Anterior cingulate cortex (tissue), 58 donors: ENCODE measurements at regions not wholly inside any gene's neighbourhood (a gene's known extent, or its start where the extent isn't known, plus 50 kb on each side); places are given as distances from the start of the nearest gene placed in this dataset.
A peak's percentile ranks its signal among the peaks of the same experiment; 100 is the strongest.

Experiments used
- DNase-seq, 58 donors: peaks; one replicate each; lab custom pipeline; 2025; lab: John Stamatoyannopoulos, UW

- DNase-seq, result no peak
These were observed 162.3 kb downstream of the KLF5 start for GRCh38 chr13:73220966-73221720.

GRCh38 chr13:73218181-73218580 lies 159.4 kb downstream of the KLF5 start:
- DNase-seq, result no peak

GRCh38 chr13:73216381-73216831 lies 157.6 kb downstream of the KLF5 start:
- DNase-seq, result no peak

- DNase-seq, result no peak
These were observed 157.0 kb downstream of the KLF5 start for GRCh38 chr13:73215823-73216222.

- DNase-seq, result no peak
These were observed 153.7 kb downstream of the KLF5 start for GRCh38 chr13:73212482-73212881.

GRCh38 chr13:73210218-73210883 lies 151.5 kb downstream of the KLF5 start:
- DNase-seq, result no peak

GRCh38 chr13:73204952-73205351 lies 146.1 kb downstream of the KLF5 start:
- no peak for DNase-seq

GRCh38 chr13:73201626-73202025 lies 142.8 kb downstream of the KLF5 start:
- no peak for DNase-seq

GRCh38 chr13:73198991-73199411 lies 140.2 kb downstream of the KLF5 start:
- DNase-seq, result no peak

- no peak for DNase-seq
These were observed 136.3 kb downstream of the KLF5 start for GRCh38 chr13:73195091-73195490.

- DNase-seq, result no peak
These were observed 135.5 kb downstream of the KLF5 start for GRCh38 chr13:73194310-73194709.

- no peak for DNase-seq
These were observed 134.7 kb downstream of the KLF5 start for GRCh38 chr13:73193554-73193953.

- DNase-seq, result peak in 3 of 58 donors; percentile 0 to 11 (median 3)
These were observed 131.7 kb downstream of the KLF5 start for GRCh38 chr13:73190477-73190876.

GRCh38 chr13:73189776-73190175 lies 131.0 kb downstream of the KLF5 start:
- DNase-seq, result no peak

- no peak for DNase-seq
These were observed 130.6 kb downstream of the KLF5 start for GRCh38 chr13:73189362-73189761.

GRCh38 chr13:73187106-73187505 lies 128.3 kb downstream of the KLF5 start:
- DNase-seq, result no peak

- no peak for DNase-seq
These were observed 121.0 kb downstream of the KLF5 start for GRCh38 chr13:73179650-73180274.

GRCh38 chr13:73177916-73178565 lies 119.2 kb downstream of the KLF5 start:
- DNase-seq, result no peak

- no peak for DNase-seq
These were observed 118.2 kb downstream of the KLF5 start for GRCh38 chr13:73177017-73177416.

GRCh38 chr13:73174521-73175010 lies 115.8 kb downstream of the KLF5 start:
- no peak for DNase-seq

- DNase-seq, result no peak
These were observed 114.5 kb downstream of the KLF5 start for GRCh38 chr13:73173279-73173811.
